Caco-2 (cell line): ENCODE measurements at regions not wholly inside any gene's neighbourhood (a gene's known extent, or its start where the extent isn't known, plus 50 kb on each side); places are given as distances from the start of the nearest gene placed in this dataset.

Source experiments
- BruUV-seq: library from RNA; stranded (reverse); fragments of 400-500 nt; replicated peaks from 2 replicates; lab custom pipeline; 2021; lab: Mats Ljungman, UMichigan
- CTCF ChIA-PET: fragments of 300-600 bp; sonication (Branson Sonifier 250); formaldehyde crosslinking; loops from one replicate; lab custom pipeline; 2022; ENCODE audit warnings: antibody characterized with exemption; lab: Charles Lee
- POLR2A ChIA-PET: fragments of 300-600 bp; sonication (Branson Sonifier 250); formaldehyde crosslinking; loops from one replicate; lab custom pipeline; 2022; ENCODE audit warnings: antibody characterized with exemption; lab: Charles Lee
- DNase-seq, 2 experiments: peaks; one replicate each; pipeline versions ENCODE4 v3.0.0 to v3.0.0-alpha.2; 2020 to 2022
- H3K27me3 ChIP-seq: replicated peaks from 2 replicates; pipeline ENCODE4 v1.6.0; 2011; ENCODE audit warnings: low read length; ENCODE audit not compliant: control insufficient read depth, insufficient read depth
- H3K36me3 ChIP-seq: 2 replicates; pipeline ENCODE4 v1.5.1; 2011; ENCODE audit warnings: low read length; ENCODE audit not compliant: control insufficient read depth, insufficient read depth
- H3K4me1 ChIP-seq: fragments of 250-450 bp; sonication (Bioruptor Pico); 2 replicates; pipeline ENCODE4 v1.5.1; 2020; ENCODE audit warnings: mild to moderate bottlenecking
- H3K4me3 ChIP-seq: 2 replicates; pipeline ENCODE4 v1.5.1; 2011; ENCODE audit warnings: low read depth, mild to moderate bottlenecking, control low read depth, low read length
- H3K9me3 ChIP-seq: fragments of 250-450 bp; sonication (Bioruptor Pico); 2 replicates; pipeline ENCODE4 v1.5.1; 2020; ENCODE audit warnings: mild to moderate bottlenecking, moderate library complexity
- H3K27ac Mint-ChIP-seq: one replicate; pipeline ENCODE4 v1.8.0; 2022; ENCODE audit warnings: mixed read lengths; ENCODE audit not compliant: unreplicated experiment
- H3K27me3 Mint-ChIP-seq: one replicate; pipeline ENCODE4 v1.8.0; 2022; ENCODE audit warnings: mixed read lengths; ENCODE audit not compliant: insufficient read depth, unreplicated experiment
- H3K36me3 Mint-ChIP-seq: one replicate; pipeline ENCODE4 v1.8.0; 2022; ENCODE audit warnings: mild to moderate bottlenecking, mixed read lengths; ENCODE audit not compliant: insufficient read depth, unreplicated experiment
- H3K4me1 Mint-ChIP-seq: one replicate; pipeline ENCODE4 v1.8.0; 2022; ENCODE audit warnings: low read depth, mixed read lengths; ENCODE audit not compliant: unreplicated experiment
- H3K4me3 Mint-ChIP-seq: one replicate; pipeline ENCODE4 v1.8.0; 2022; ENCODE audit warnings: mild to moderate bottlenecking, moderate library complexity, mixed read lengths; ENCODE audit not compliant: unreplicated experiment
- H3K9me3 Mint-ChIP-seq: one replicate; pipeline ENCODE4 v1.8.0; 2022; ENCODE audit warnings: mixed read lengths; ENCODE audit not compliant: unreplicated experiment
- CTCF ChIP-seq, 2 experiments: fragments of 200-600 bp in 1 of 2; IDR thresholded peaks; 1 replicate in 1 of 2; 2 replicates in 1 of 2; pipeline versions ENCODE4 v1.5.1 to v1.8.0; 2011 to 2022; ENCODE audit warnings: antibody characterized with exemption in 1 of 2, control low read depth in 1 of 2, inconsistent platforms in 1 of 2, low read depth in 1 of 2, low read length in 1 of 2, mild to moderate bottlenecking in 1 of 2, moderate library complexity in 1 of 2; ENCODE audit not compliant: insufficient read depth in 1 of 2, severe bottlenecking in 1 of 2, unreplicated experiment in 1 of 2
- intact Hi-C: fragments of 100-400 bp; cut with micrococcal nuclease; formaldehyde crosslinking; loops from one replicate; pipeline ENCODE4 v1.10.0; 2022; ENCODE audit not compliant: unreplicated experiment

DNA sequence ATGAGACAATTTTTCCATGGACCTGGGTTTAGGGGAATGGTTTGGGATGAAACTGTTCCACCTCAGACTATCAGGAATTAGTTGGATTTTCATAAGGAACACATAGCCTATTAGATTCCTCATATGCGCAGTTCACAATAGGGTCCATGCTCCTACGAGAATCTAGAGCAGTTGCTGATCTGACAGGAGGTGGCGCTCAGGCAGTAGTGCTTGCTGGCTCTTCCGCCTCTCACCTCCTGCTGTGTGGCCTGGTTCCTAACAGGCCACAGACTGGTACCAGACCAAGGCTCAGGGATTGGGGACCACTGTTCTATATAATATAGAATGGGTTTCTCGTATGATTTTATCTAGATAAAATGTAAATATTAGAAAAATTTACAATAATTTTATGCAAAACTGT is 338.7 kb downstream of the CPS1 start:
- Mint-ChIP-seq H3K9me3 (no peaks in the 10 kb centered on the region), H3K36me3 (no peaks in the 10 kb centered on the region), H3K27ac (no peak overlapping the region), H3K4me1 (no peaks in the 10 kb centered on the region), H3K27me3 (no peaks in the 10 kb centered on the region), H3K4me3 (no peak overlapping the region)
- H3K9me3 ChIP-seq = no peaks in the 10 kb centered on the region
- BruUV-seq = no TSS peak
- peak in 1 of 2 experiments; percentile 2 for DNase-seq
- intact Hi-C loops = no loop called here
- ChIA-PET POLR2A (no interaction called here), CTCF (no interaction called here)
- no peaks in the 10 kb centered on the region for H3K27me3 ChIP-seq
- peak in 1 of 2 experiments; percentile 4 for TF ChIP-seq CTCF (IDR thresholded peaks at IDR 0.05; ENCODE audit: insufficient read depth in 1 of 2, low read depth in 1 of 2, low read length in 1 of 2, severe bottlenecking in 1 of 2, unreplicated experiment in 1 of 2)
- no peaks in the 10 kb centered on the region for H3K4me1 ChIP-seq
- H3K36me3 ChIP-seq = no peaks in the 10 kb centered on the region
- H3K4me3 ChIP-seq = no peak overlapping the region

- intact Hi-C loops = no loop called here
- Histone ChIP-seq H3K36me3 (no peaks in the 10 kb centered on the region), H3K27me3 (no peaks in the 10 kb centered on the region), H3K4me1 (no peaks in the 10 kb centered on the region), H3K9me3 (no peaks in the 10 kb centered on the region), H3K4me3 (no peak overlapping the region)
- DNase-seq = no peak
- POLR2A ChIA-PET = no interaction called here
- Mint-ChIP-seq H3K27me3 (no peaks in the 10 kb centered on the region), H3K4me1 (no peaks in the 10 kb centered on the region), H3K9me3 (no peaks in the 10 kb centered on the region), H3K27ac (no peak overlapping the region), H3K36me3 (no peaks in the 10 kb centered on the region), H3K4me3 (no peak overlapping the region)
- CTCF ChIA-PET = no interaction called here
- no TSS peak for BruUV-seq
- TF ChIP-seq CTCF (IDR thresholded peaks at IDR 0.05; ENCODE audit: insufficient read depth in 1 of 2, low read depth in 1 of 2, low read length in 1 of 2, severe bottlenecking in 1 of 2, unreplicated experiment in 1 of 2) = no peak
Observed at GRCh38 chr2:210899131-210899530, 342.7 kb downstream of the CPS1 start.

DNA sequence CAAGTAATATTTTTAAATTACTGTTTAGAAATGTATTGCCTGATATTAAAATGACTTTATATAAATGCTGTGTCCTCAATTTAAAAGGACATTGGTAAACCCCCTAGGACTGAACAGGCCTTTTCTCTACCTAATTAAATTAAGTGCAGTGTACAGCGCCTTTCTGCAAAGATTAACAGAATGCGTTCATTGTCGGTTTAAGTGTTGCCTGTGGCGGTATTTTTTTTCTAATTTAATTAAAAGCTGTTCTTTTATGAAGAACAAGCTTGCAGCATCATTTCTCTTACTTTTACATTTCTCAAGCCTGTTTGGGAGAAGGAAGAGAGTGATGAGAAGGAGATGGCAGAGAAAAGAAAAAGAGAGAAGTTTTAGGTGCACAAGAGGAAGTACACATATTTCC is 344.9 kb downstream of the CPS1 start:
- no peak overlapping the region for H3K4me3 ChIP-seq

More for the DNA sequence above, 344.9 kb downstream of the CPS1 start:
- no peaks in the 10 kb centered on the region for H3K4me1 Mint-ChIP-seq
- Histone ChIP-seq H3K4me1 (no peaks in the 10 kb centered on the region), H3K9me3 (no peaks in the 10 kb centered on the region), H3K36me3 (no peaks in the 10 kb centered on the region), H3K27me3 (no peaks in the 10 kb centered on the region)
- no peak overlapping the region for H3K27ac Mint-ChIP-seq
- no peaks in the 10 kb centered on the region for H3K9me3 Mint-ChIP-seq
- POLR2A ChIA-PET = no interaction called here
- TF ChIP-seq CTCF (IDR thresholded peaks at IDR 0.05; ENCODE audit: insufficient read depth in 1 of 2, low read depth in 1 of 2, low read length in 1 of 2, severe bottlenecking in 1 of 2, unreplicated experiment in 1 of 2) = no peak
- no TSS peak for BruUV-seq
- H3K4me3 Mint-ChIP-seq = no peak overlapping the region
- no peaks in the 10 kb centered on the region for H3K36me3 Mint-ChIP-seq
- DNase-seq = no peak
- CTCF ChIA-PET = no interaction called here
- no peaks in the 10 kb centered on the region for H3K27me3 Mint-ChIP-seq
- intact Hi-C loops = no loop called here
